A549 (cell line): ENCODE measurements at regions not wholly inside any gene's neighbourhood (a gene's known extent, or its start where the extent isn't known, plus 50 kb on each side); places are given as distances from the start of the nearest gene placed in this dataset.

Experiments used
- ATAC-seq, 2 experiments: fragments of 200-7000 bp in 1 of 2; fragments of >200 bp in 1 of 2; cut with Nextera tagmentation in 1 of 2; cut with Tn5 transposase in 1 of 2; 3 replicates each; pipeline versions ENCODE4 v1.8.0 to v1.9.1; 2018 to 2020; ENCODE audit warnings: mild to moderate bottlenecking in 1 of 2, moderate library complexity in 1 of 2
- CTCF ChIA-PET: fragments of 300-600 bp; sonication (Branson Sonifier 250); formaldehyde crosslinking; extraction: SDS; loops from one replicate; lab custom pipeline; 2021; ENCODE audit warnings: antibody characterized with exemption, inconsistent platforms; lab: Yijun Ruan, JAX
- POLR2A ChIA-PET: fragments of 350-600 bp; formaldehyde crosslinking; extraction: SDS; loops from one replicate; lab custom pipeline; 2021; ENCODE audit warnings: antibody characterized with exemption, inconsistent platforms; lab: Yijun Ruan, JAX
- DNase-seq, 2 experiments: peaks; one replicate each; pipeline versions ENCODE4 v3.0.0 to v3.0.0-alpha.2; 2011 to 2016; ENCODE audit warnings: low read depth in 1 of 2, low spot score in 1 of 2
- FAIRE-seq: peaks from 2 replicates; lab custom pipeline; 2011; peaks lifted over from hg19 to GRCh38; lab: Jason Lieb, UNC
- H3K27ac ChIP-seq, 2 experiments: fragments of >200 bp; sonication (Bioruptor Twin); formaldehyde crosslinking; 3 replicates each; pipeline ENCODE4 v1.5.1; 2016 to 2017
- H3K4me1 ChIP-seq: fragments of >200 bp; sonication (Bioruptor Twin); formaldehyde crosslinking; 3 replicates; pipeline ENCODE4 v1.6.1; 2016
- H3K4me2 ChIP-seq: fragments of >200 bp; sonication (Bioruptor Twin); formaldehyde crosslinking; 3 replicates; pipeline ENCODE4 v1.6.1; 2016
- H3K4me3 ChIP-seq: fragments of >200 bp; sonication (Bioruptor Twin); formaldehyde crosslinking; 3 replicates; pipeline ENCODE4 v1.5.1; 2016
- H3K9me3 ChIP-seq: fragments of >200 bp; sonication (Bioruptor Twin); formaldehyde crosslinking; 3 replicates; pipeline ENCODE4 v1.6.1; 2016
- CEBPB ChIP-seq, 2 experiments: fragments of >200 bp in 1 of 2; sonication (Bioruptor Twin) in 1 of 2; formaldehyde crosslinking in 1 of 2; IDR thresholded peaks; 2 replicates each; pipeline ENCODE4 v1.6.1; 2012 to 2016
- CHD2 ChIP-seq: fragments of 150-350 bp; IDR thresholded peaks from 2 replicates; pipeline ENCODE4 v1.6.1; 2014; ENCODE audit warnings: low read length; ENCODE audit not compliant: partially characterized antibody
- CHD4 ChIP-seq: fragments of 200-600 bp; sonication (generic); IDR thresholded peaks from 2 replicates; pipeline ENCODE4 v1.6.1; 2016; ENCODE audit warnings: antibody characterized with exemption, mild to moderate bottlenecking, borderline replicate concordance
- EHF ChIP-seq: fragments of 250-450 bp; sonication (Bioruptor Pico); IDR thresholded peaks from 2 replicates; pipeline ENCODE4 v1.5.0; 2020; ENCODE audit warnings: mild to moderate bottlenecking
- EHMT2 ChIP-seq: fragments of 200-600 bp; sonication (generic); IDR thresholded peaks from 2 replicates; pipeline ENCODE4 v1.6.1; 2016; ENCODE audit warnings: antibody characterized with exemption, low read depth, mild to moderate bottlenecking, moderate library complexity
- FOSB ChIP-seq: fragments of 250-450 bp; sonication (Bioruptor Pico); IDR thresholded peaks from 2 replicates; pipeline ENCODE4 v1.5.0; 2020; ENCODE audit warnings: mild to moderate bottlenecking, moderate library complexity
- FOXS1 ChIP-seq: fragments of 250-450 bp; sonication (Bioruptor Pico); IDR thresholded peaks from 2 replicates; pipeline ENCODE4 v1.5.0; 2020; ENCODE audit warnings: mild to moderate bottlenecking, moderate library complexity
- HEYL ChIP-seq: fragments of 250-450 bp; sonication (Bioruptor Pico); IDR thresholded peaks from 2 replicates; pipeline ENCODE4 v1.8.0; 2021; ENCODE audit warnings: mild to moderate bottlenecking, moderate library complexity
- HOXA7 ChIP-seq: fragments of 250-450 bp; sonication (Bioruptor Pico); IDR thresholded peaks from 2 replicates; pipeline ENCODE4 v1.5.0; 2020; ENCODE audit warnings: mild to moderate bottlenecking, moderate library complexity
- HOXB13 ChIP-seq: fragments of 250-450 bp; sonication (Bioruptor Pico); IDR thresholded peaks from 2 replicates; pipeline ENCODE4 v1.5.0; 2020; ENCODE audit warnings: low read depth, mild to moderate bottlenecking, moderate library complexity
- KDM1A ChIP-seq: fragments of 200-600 bp; sonication (generic); IDR thresholded peaks from 2 replicates; pipeline ENCODE4 v1.6.1; 2016; ENCODE audit warnings: low read depth, mild to moderate bottlenecking
- KDM5A ChIP-seq: fragments of 200-600 bp; sonication (generic); IDR thresholded peaks from 2 replicates; pipeline ENCODE4 v1.6.1; 2016; ENCODE audit warnings: antibody characterized with exemption, mild to moderate bottlenecking
- NR3C1 ChIP-seq: fragments of >200 bp; sonication (Bioruptor Twin); formaldehyde crosslinking; IDR thresholded peaks from 3 replicates; pipeline ENCODE4 v1.6.1; 2017
- POLR2A ChIP-seq: IDR thresholded peaks from 2 replicates; pipeline ENCODE4 v1.6.1; 2012; ENCODE audit warnings: mild to moderate bottlenecking, low read length
- RARB ChIP-seq: fragments of 250-450 bp; sonication (Bioruptor Pico); IDR thresholded peaks from 2 replicates; pipeline ENCODE4 v1.8.0; 2021; ENCODE audit warnings: mild to moderate bottlenecking, moderate library complexity
- RCOR1 ChIP-seq: fragments of 150-350 bp; IDR thresholded peaks from 2 replicates; pipeline ENCODE4 v1.6.1; 2014; ENCODE audit warnings: antibody characterized with exemption, low read length, low read depth
- RNF2 ChIP-seq: fragments of 200-600 bp; sonication (generic); IDR thresholded peaks from 2 replicates; pipeline ENCODE4 v1.6.1; 2016; ENCODE audit warnings: low read depth, mild to moderate bottlenecking, antibody characterized with exemption, moderate library complexity, borderline replicate concordance
- SREBF2 ChIP-seq: fragments of 450-650 bp; IDR thresholded peaks from 2 replicates; pipeline ENCODE4 v1.6.1; 2014; ENCODE audit warnings: mild to moderate bottlenecking, moderate library complexity
- TFCP2L1 ChIP-seq: fragments of 250-450 bp; sonication (Bioruptor Pico); IDR thresholded peaks from 2 replicates; pipeline ENCODE4 v1.5.0; 2021; ENCODE audit warnings: mild to moderate bottlenecking
- TP53 ChIP-seq: fragments of 250-450 bp; sonication (Bioruptor Pico); IDR thresholded peaks from 2 replicates; pipeline ENCODE4 v1.5.0; 2021; ENCODE audit warnings: mild to moderate bottlenecking, moderate library complexity
- ZFP36 ChIP-seq: fragments of 450-650 bp; IDR thresholded peaks from 2 replicates; pipeline ENCODE4 v1.6.1; 2014; ENCODE audit warnings: borderline replicate concordance; ENCODE audit not compliant: partially characterized antibody
- WGBS: methylation state at CpG from one replicate; pipeline ENCODE4 v1.1.6; 2017; ENCODE audit errors: missing lambda C conversion rate; 5-methylcytosine and 5-hydroxymethylcytosine counted together
- TF ChIP-seq, protein P1 (sequence below): fragments of 450-650 bp; IDR thresholded peaks from 2 replicates; pipeline ENCODE4 v1.6.1; 2014; ENCODE audit warnings: antibody characterized with exemption
- TF ChIP-seq, protein P2 (sequence below): IDR thresholded peaks from 2 replicates; pipeline ENCODE4 v1.6.1; 2012; ENCODE audit warnings: low read depth, borderline replicate concordance
- TF ChIP-seq, protein P3 (sequence below): fragments of 200-600 bp; sonication (generic); IDR thresholded peaks from 2 replicates; pipeline ENCODE4 v1.6.1; 2016; ENCODE audit warnings: antibody characterized with exemption, mild to moderate bottlenecking, moderate library complexity
- TF ChIP-seq, protein P4 (sequence below): fragments of >200 bp; sonication (Bioruptor Twin); formaldehyde crosslinking; IDR thresholded peaks from 3 replicates; pipeline ENCODE4 v1.5.1; 2016
- TF ChIP-seq, protein P5 (sequence below): IDR thresholded peaks from 2 replicates; pipeline ENCODE4 v1.6.1; 2012
- TF ChIP-seq, protein P6 (sequence below): fragments of >200 bp; sonication (Bioruptor Twin); formaldehyde crosslinking; IDR thresholded peaks from 2 replicates; pipeline ENCODE4 v1.6.1; 2016

DNA sequence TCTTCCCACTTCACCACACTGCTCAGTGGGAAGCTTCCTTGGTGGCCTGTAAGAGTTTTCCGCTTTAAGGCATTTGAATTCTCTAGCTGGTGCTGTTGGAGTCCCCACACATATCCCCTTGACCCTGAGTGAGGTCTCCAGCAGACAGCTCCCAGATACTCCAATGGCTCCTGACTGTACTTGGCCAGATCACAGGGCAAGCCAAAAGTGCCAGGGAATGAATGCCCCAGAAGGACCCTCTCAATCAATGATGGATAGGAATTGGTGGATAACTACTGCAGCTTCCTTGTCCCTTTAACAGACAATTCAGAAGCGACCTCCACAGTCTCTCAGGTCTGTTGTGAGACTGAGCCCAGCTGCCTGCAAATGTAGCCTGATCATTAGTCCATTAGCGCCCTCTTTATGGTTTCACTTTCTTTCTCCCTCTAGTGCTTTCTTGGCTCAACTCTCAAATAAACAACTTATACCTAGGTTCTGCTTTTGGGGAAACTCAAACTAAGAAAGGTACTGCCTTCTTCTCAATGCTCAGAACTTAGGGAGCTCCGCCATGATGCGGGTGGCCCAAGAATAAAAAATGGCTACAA, 283.0 kb downstream of the TCF7L2 start (continued):
- TF ChIP-seq FOXS1 (CRISPR knock-in tag) (no peak), KDM5A (no peak), HOXB13 (CRISPR knock-in tag) (no peak), TP53 (CRISPR knock-in tag) (no peak), EHMT2 (no peak)
- TF ChIP-seq, all 56 proteins: peak for 0

DNA sequence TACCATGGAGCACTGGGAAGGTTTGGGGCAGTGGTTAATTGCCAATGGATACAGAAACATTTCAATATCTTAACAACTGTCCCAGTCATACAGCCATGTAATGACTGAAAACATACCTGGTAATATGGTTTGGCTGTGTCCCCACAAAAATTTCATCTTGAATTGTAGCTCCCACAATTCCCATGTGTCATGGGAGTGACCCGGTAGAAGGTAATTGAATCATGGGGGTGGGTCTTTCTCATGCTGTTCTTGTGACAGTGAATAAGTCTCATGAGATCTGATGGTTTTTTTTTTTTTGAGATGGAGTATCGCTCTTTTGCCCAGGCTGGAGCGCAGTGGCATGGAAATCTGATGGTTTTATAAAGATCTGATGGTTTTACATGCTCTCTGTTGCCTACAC, 284.4 kb downstream of the TCF7L2 start:
- no peaks in the 10 kb centered on the region for H3K4me1 ChIP-seq
- no peak for FAIRE-seq
- TF ChIP-seq, protein P1, sequence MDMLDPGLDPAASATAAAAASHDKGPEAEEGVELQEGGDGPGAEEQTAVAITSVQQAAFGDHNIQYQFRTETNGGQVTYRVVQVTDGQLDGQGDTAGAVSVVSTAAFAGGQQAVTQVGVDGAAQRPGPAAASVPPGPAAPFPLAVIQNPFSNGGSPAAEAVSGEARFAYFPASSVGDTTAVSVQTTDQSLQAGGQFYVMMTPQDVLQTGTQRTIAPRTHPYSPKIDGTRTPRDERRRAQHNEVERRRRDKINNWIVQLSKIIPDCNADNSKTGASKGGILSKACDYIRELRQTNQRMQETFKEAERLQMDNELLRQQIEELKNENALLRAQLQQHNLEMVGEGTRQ: no peak
- TF ChIP-seq TFCP2L1 (CRISPR knock-in tag) (no peak), RARB (CRISPR knock-in tag) (no peak), EHF (CRISPR knock-in tag) (no peak), CHD4 (no peak), POLR2A (no peak), KDM1A (no peak), FOSB (CRISPR knock-in tag) (no peak), ZFP36 (no peak), RNF2 (no peak), TP53 (CRISPR knock-in tag) (no peak)
- TF ChIP-seq, protein P2, sequence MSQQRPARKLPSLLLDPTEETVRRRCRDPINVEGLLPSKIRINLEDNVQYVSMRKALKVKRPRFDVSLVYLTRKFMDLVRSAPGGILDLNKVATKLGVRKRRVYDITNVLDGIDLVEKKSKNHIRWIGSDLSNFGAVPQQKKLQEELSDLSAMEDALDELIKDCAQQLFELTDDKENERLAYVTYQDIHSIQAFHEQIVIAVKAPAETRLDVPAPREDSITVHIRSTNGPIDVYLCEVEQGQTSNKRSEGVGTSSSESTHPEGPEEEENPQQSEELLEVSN: no peak
- TF ChIP-seq, protein P3, sequence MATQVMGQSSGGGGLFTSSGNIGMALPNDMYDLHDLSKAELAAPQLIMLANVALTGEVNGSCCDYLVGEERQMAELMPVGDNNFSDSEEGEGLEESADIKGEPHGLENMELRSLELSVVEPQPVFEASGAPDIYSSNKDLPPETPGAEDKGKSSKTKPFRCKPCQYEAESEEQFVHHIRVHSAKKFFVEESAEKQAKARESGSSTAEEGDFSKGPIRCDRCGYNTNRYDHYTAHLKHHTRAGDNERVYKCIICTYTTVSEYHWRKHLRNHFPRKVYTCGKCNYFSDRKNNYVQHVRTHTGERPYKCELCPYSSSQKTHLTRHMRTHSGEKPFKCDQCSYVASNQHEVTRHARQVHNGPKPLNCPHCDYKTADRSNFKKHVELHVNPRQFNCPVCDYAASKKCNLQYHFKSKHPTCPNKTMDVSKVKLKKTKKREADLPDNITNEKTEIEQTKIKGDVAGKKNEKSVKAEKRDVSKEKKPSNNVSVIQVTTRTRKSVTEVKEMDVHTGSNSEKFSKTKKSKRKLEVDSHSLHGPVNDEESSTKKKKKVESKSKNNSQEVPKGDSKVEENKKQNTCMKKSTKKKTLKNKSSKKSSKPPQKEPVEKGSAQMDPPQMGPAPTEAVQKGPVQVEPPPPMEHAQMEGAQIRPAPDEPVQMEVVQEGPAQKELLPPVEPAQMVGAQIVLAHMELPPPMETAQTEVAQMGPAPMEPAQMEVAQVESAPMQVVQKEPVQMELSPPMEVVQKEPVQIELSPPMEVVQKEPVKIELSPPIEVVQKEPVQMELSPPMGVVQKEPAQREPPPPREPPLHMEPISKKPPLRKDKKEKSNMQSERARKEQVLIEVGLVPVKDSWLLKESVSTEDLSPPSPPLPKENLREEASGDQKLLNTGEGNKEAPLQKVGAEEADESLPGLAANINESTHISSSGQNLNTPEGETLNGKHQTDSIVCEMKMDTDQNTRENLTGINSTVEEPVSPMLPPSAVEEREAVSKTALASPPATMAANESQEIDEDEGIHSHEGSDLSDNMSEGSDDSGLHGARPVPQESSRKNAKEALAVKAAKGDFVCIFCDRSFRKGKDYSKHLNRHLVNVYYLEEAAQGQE: no peak
- CTCF ChIA-PET: interaction anchor here (0.7 to 1.2 kb wide), 3 partner anchors 12 to 94 kb away, joined by 3 read pairs; no protein-coding TSS in a partner anchor
- no peak overlapping the region for H3K4me2 ChIP-seq
- 87% methylated on average over 3 of the region's 3 CpGs for WGBS
- POLR2A ChIA-PET: no interaction called here
- H3K4me3 ChIP-seq: no peak overlapping the region
- no peaks in the 10 kb centered on the region for H3K9me3 ChIP-seq
- H3K27ac ChIP-seq: no peak overlapping the region
- no peak for DNase-seq
- ATAC-seq: no peak

DNA sequence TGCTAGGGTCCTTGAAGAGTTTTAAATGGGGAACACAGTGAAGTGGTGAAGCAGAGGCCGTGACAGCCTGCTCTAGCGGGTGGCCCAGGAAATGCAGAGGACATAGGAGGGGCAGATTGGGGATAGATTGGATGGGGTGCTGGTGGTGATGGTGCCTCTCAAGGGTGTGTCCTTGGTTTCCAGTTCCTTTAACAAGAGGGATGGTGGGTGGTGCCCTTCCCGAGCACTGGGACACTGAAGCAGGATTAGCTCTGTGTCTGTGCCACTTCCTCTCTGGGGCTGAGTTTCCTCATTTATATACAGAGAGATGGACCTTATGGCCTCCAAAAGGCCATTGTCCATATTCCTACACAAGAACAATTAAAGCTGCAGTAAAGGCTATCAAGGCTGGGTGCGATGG, 285.5 kb downstream of the TCF7L2 start:
- ATAC-seq: no peak
- CTCF ChIA-PET: no interaction called here
- DNase-seq: no peak
- Histone ChIP-seq H3K9me3 (no peaks in the 10 kb centered on the region), H3K4me1 (no peaks in the 10 kb centered on the region), H3K4me3 (no peak overlapping the region), H3K27ac (no peak overlapping the region), H3K4me2 (no peak overlapping the region)
- POLR2A ChIA-PET: no interaction called here
- TF ChIP-seq, protein P4, sequence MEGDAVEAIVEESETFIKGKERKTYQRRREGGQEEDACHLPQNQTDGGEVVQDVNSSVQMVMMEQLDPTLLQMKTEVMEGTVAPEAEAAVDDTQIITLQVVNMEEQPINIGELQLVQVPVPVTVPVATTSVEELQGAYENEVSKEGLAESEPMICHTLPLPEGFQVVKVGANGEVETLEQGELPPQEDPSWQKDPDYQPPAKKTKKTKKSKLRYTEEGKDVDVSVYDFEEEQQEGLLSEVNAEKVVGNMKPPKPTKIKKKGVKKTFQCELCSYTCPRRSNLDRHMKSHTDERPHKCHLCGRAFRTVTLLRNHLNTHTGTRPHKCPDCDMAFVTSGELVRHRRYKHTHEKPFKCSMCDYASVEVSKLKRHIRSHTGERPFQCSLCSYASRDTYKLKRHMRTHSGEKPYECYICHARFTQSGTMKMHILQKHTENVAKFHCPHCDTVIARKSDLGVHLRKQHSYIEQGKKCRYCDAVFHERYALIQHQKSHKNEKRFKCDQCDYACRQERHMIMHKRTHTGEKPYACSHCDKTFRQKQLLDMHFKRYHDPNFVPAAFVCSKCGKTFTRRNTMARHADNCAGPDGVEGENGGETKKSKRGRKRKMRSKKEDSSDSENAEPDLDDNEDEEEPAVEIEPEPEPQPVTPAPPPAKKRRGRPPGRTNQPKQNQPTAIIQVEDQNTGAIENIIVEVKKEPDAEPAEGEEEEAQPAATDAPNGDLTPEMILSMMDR: no peak
- TF ChIP-seq HOXB13 (CRISPR knock-in tag): no peak
- TF ChIP-seq, protein P5, sequence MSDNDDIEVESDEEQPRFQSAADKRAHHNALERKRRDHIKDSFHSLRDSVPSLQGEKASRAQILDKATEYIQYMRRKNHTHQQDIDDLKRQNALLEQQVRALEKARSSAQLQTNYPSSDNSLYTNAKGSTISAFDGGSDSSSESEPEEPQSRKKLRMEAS: no peak
- TF ChIP-seq, protein P6, sequence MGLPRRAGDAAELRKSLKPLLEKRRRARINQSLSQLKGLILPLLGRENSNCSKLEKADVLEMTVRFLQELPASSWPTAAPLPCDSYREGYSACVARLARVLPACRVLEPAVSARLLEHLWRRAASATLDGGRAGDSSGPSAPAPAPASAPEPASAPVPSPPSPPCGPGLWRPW: no peak
- no peak for TF ChIP-seq CEBPB (IDR thresholded peaks at IDR 0.05)
- no peak for TF ChIP-seq HOXA7 (CRISPR knock-in tag)
- TF ChIP-seq KDM1A: no peak
- no peak for TF ChIP-seq SREBF2
- no peak for TF ChIP-seq NR3C1
- no peak for TF ChIP-seq EHMT2
- no peak for TF ChIP-seq FOSB (CRISPR knock-in tag)
- no peak for TF ChIP-seq HEYL (CRISPR knock-in tag)
- TF ChIP-seq RCOR1: no peak
- TF ChIP-seq, protein P2: no peak
- TF ChIP-seq CHD2: no peak
- no peak for FAIRE-seq
- 86% methylated on average over 4 of the region's 4 CpGs for WGBS
